Mucosa of rectum (tissue), 2 donors: ENCODE measurements at regions not wholly inside any gene's neighbourhood (a gene's known extent, or its start where the extent isn't known, plus 50 kb on each side); places are given as distances from the start of the nearest gene placed in this dataset.
"Not testable (repeated sequence)": the region's sequence is repeated elsewhere in the genome, so short reads cannot be mapped to it uniquely, and the experiment has no call there.

Source experiments
- H3K27ac ChIP-seq, 2 donors: one replicate each; pipeline ENCODE4 v1.7.0; 2013; ENCODE audit warnings: inconsistent platforms in 2 of 2, low read depth in 2 of 2, low read length in 2 of 2
- H3K27me3 ChIP-seq, 2 donors: one replicate each; pipeline ENCODE4 v1.7.0; 2013; ENCODE audit warnings: low read length in 2 of 2; ENCODE audit not compliant: control insufficient read depth in 2 of 2, insufficient read depth in 2 of 2
- H3K36me3 ChIP-seq, 2 donors: one replicate each; pipeline ENCODE4 v1.7.0; 2013; ENCODE audit warnings: low read length in 2 of 2; ENCODE audit not compliant: control insufficient read depth in 2 of 2, insufficient read depth in 2 of 2
- H3K4me1 ChIP-seq, 2 donors: one replicate each; pipeline ENCODE4 v1.7.0; 2013; ENCODE audit warnings: low read length in 2 of 2, mild to moderate bottlenecking in 1 of 2; ENCODE audit not compliant: control insufficient read depth in 2 of 2, insufficient read depth in 2 of 2
- H3K4me3 ChIP-seq, 2 donors: one replicate each; pipeline ENCODE4 v1.7.0; 2013; ENCODE audit warnings: low read length in 2 of 2
- H3K9ac ChIP-seq, 2 donors: one replicate each; pipeline ENCODE4 v1.7.0; 2013; ENCODE audit warnings: low read length in 2 of 2, low read depth in 1 of 2, mild to moderate bottlenecking in 1 of 2
- H3K9me3 ChIP-seq, 2 donors: one replicate each; pipeline ENCODE4 v1.7.0; 2013; ENCODE audit warnings: low read length in 2 of 2; ENCODE audit not compliant: control insufficient read depth in 2 of 2
- donor health status: healthy.
- donor health status: Normal muscosa, but diverticular disease.

DNA sequence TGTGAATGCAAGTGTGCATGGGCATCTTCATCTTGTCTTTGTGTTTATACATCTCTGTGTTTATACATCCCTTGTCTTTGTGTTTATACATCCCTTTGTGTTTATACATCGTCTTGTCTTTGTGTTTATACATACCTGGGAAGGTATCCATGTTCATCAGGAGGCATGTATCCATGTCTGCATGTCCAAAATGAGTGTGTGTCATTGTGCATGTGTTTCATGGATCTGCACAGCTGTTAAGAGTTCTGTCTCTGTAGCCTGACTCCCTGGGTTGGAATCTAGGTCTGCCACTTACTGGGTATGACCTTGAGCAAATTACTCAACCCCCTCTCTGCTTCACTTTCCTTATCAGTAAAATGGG, 50.1 kb upstream of the SIRPA start:
- peak overlapping the region in 1 of 2 donors; percentile 5 for H3K9ac ChIP-seq
- no peaks in the 10 kb centered on the region for H3K9me3 ChIP-seq
- H3K27me3 ChIP-seq, result no peaks in the 10 kb centered on the region
- no peak overlapping the region for H3K4me3 ChIP-seq
- H3K4me1 ChIP-seq, result peaks cover 0 to 4% of the 10 kb centered on the region in 2 donors
- no peaks in the 10 kb centered on the region for H3K36me3 ChIP-seq
- peak overlapping the region in 1 of 2 donors; percentile 20 for H3K27ac ChIP-seq

- Histone ChIP-seq H3K36me3 (no peaks in the 10 kb centered on the region), H3K4me3 (no peak overlapping the region), H3K27me3 (no peaks in the 10 kb centered on the region), H3K9ac (no peak overlapping the region), H3K4me1 (peaks cover 0 to 4% of the 10 kb centered on the region in 2 donors), H3K9me3 (no peaks in the 10 kb centered on the region), H3K27ac (peak overlapping the region; percentile 20 to 25)
Measured at GRCh38 chr20:1844325-1845162, 50.7 kb upstream of the SIRPA start.

GRCh38 chr20:1842281-1842680, 52.9 kb upstream of the SIRPA start:
- H3K4me1 ChIP-seq, result peaks cover 0 to 4% of the 10 kb centered on the region in 2 donors
- no peak overlapping the region for H3K27ac ChIP-seq

DNA sequence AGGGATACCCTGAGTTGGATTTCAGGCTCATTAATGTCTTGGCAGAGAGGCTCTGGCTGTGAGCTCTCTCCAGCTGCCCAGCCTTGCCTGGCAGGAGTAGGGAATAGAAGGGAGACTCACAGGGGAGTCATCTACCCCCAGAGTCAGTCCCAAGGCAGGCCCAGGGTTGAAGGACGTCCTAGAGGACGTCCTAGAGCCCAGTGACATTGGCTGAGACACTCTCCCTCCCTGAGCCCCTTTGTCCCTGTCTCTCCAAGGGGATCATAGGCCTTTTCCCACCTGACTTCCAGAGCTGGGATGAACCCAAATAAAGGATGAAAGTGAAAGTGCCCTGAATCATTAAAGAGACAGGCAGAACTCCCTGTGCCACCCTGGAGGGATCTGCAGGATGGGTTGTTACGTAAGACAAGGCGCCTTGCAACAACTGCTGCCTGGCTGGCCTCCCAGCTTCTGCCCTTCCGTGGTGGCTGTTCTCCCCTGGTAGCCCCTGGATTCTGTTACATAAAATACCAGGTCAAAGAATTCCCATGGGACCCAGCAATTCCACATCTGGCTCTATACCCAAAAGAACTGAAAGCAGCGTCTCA, 53.6 kb upstream of the SIRPA start:
- no peaks in the 10 kb centered on the region for H3K9me3 ChIP-seq
- peaks cover 0 to 4% of the 10 kb centered on the region in 2 donors for H3K4me1 ChIP-seq
- H3K36me3 ChIP-seq, result no peaks in the 10 kb centered on the region
- no peak overlapping the region for H3K9ac ChIP-seq
- peak overlapping the region in 1 of 2 donors; percentile 2 for H3K27ac ChIP-seq
- no peaks in the 10 kb centered on the region for H3K27me3 ChIP-seq
- no peak overlapping the region for H3K4me3 ChIP-seq

More at GRCh38 chr20:1842281-1842680, 52.9 kb upstream of the SIRPA start:
- Histone ChIP-seq H3K27me3 (no peaks in the 10 kb centered on the region), H3K4me3 (no peak overlapping the region), H3K9me3 (no peaks in the 10 kb centered on the region), H3K9ac (no peak overlapping the region), H3K36me3 (no peaks in the 10 kb centered on the region)

DNA sequence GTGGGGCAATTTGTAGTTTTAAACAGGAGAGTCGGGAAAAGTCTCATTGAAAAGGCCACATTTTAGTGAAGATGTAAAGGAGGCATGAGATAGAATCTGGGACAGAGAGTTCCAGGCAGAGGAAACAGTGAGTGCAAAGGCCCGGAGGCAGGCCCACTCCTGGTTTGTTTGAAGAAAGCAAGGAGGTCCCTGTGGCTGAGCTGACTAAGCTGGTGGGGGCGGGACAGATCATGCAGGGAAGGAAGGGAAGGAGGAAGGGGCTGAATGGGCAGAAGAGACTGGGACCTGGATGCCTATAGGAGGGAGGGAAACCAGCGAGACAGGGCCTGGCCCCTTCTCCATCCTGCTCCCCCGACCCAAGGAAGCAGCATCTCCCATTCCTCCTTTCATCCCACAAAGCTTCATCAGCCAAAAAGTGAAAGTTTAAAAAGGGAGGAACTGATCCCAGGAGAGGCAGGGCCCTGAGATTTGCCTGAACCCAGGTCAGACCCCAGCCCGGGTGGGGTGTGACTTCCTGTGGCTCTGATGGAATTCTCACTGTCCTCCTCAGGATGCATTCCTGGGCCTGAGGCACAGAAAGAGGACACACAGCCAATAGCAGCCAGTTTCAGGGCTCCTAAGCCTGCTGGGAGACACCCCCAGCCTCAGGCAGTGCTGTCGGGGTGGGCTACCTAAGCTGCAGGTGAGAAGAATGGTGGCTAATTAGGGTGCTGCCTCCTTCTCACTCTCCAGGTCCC, 54.2 kb upstream of the SIRPA start:
- Histone ChIP-seq H3K4me1 (peaks cover 0 to 4% of the 10 kb centered on the region in 2 donors), H3K27ac (peak overlapping the region in 1 of 2 donors; percentile 2), H3K4me3 (no peak overlapping the region), H3K27me3 (no peaks in the 10 kb centered on the region), H3K9ac (no peak overlapping the region), H3K9me3 (no peaks in the 10 kb centered on the region), H3K36me3 (no peaks in the 10 kb centered on the region)

DNA sequence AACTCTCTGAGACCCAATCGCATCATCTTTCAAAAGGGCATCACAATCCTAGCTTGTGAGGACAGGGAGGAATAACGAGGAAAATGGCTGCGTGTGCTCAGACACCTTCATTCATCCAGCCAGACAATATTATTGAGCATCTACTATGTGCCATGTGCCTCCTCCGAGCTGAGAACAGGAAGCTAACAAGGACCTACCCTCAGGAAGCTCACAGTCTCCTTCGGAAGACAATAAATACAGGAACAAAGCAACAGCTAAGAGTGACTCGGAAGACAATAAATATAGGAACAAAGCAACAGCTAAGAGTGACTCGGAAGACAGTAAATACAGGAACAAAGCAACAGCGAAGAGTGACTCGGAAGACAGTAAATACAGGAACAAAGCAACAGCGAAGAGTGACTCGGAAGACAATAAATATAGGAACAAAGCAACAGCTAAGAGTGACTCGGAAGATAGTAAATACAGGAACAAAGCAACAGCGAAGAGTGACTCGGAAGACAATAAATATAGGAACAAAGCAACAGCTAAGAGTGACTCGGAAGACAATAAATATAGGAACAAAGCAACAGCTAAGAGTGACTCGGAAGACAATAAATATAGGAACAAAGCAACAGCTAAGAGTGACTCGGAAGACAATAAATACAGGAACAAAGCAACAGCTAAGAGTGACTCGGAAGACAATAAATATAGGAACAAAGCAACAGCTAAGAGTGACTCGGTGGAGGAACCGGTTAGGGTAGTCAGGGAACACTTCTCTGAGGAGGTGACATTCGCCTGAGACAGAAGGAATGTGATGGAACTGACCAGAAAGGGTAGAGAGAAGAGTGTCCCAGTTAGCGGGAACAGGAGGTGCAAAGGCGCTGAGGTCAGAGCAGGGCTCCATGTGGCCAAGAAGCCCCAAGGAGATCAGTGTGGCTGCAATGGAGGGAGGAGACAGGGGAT, 55.6 kb upstream of the SIRPA start:
- H3K27ac ChIP-seq, result peak overlapping the region in 1 of 2 donors; percentile 44
- H3K27me3 ChIP-seq, result not testable (repeated sequence)

GRCh38 chr20:1838556-1839279, 56.5 kb upstream of the SIRPA start:
- H3K9me3 ChIP-seq, result no peaks in the 10 kb centered on the region
- H3K36me3 ChIP-seq, result no peaks in the 10 kb centered on the region
- H3K4me1 ChIP-seq, result no peaks in the 10 kb centered on the region
- no peak overlapping the region for H3K27ac ChIP-seq
- no peak overlapping the region for H3K4me3 ChIP-seq
- peaks cover 5% of the 10 kb centered on the region in 2 donors for H3K27me3 ChIP-seq
- no peak overlapping the region for H3K9ac ChIP-seq

More for the DNA sequence above, 55.6 kb upstream of the SIRPA start:
- H3K9me3 ChIP-seq, H3K36me3 ChIP-seq, H3K4me3 ChIP-seq, H3K4me1 ChIP-seq: not testable (repeated sequence)
- peak overlapping the region in 1 of 2 donors; percentile 10 for H3K9ac ChIP-seq

GRCh38 chr20:1835186-1836035, 59.8 kb upstream of the SIRPA start:
- H3K9me3 ChIP-seq, result no peaks in the 10 kb centered on the region
- no peak overlapping the region for H3K9ac ChIP-seq
- peaks cover 5% of the 10 kb centered on the region in 2 donors for H3K27me3 ChIP-seq
- H3K36me3 ChIP-seq, result no peaks in the 10 kb centered on the region
- no peak overlapping the region for H3K27ac ChIP-seq
- no peaks in the 10 kb centered on the region for H3K4me1 ChIP-seq
- H3K4me3 ChIP-seq, result no peak overlapping the region
